ENCODE measurements at regions not wholly inside any gene's neighbourhood (a gene's known extent, or its start where the extent isn't known, plus 50 kb on each side); places are given as distances from the start of the nearest gene placed in this dataset.
A peak's percentile ranks its signal among the peaks of the same experiment; 100 is the strongest.

- DNase-seq (ENCODE audit: low spot score) = peak; percentile 25
These were observed 100.2 kb downstream of the PERP start for GRCh38 chr6:138007014-138007472.

GRCh38 chr6:138008791-138009190, 98.4 kb downstream of the PERP start:
- no peak for DNase-seq (ENCODE audit: low spot score)

- no peak for DNase-seq (ENCODE audit: low spot score)
These were observed 95.8 kb downstream of the PERP start for GRCh38 chr6:138011413-138011812.

- DNase-seq (ENCODE audit: low spot score) = no peak
These were observed 94.5 kb downstream of the PERP start for GRCh38 chr6:138012682-138013081.

GRCh38 chr6:138013959-138014358, 93.3 kb downstream of the PERP start:
- no peak for DNase-seq (ENCODE audit: low spot score)

GRCh38 chr6:138017166-138017757, 90.0 kb downstream of the PERP start:
- DNase-seq (ENCODE audit: low spot score) = no peak

GRCh38 chr6:138018297-138018696, 88.9 kb downstream of the PERP start:
- DNase-seq (ENCODE audit: low spot score) = no peak

- DNase-seq (ENCODE audit: low spot score) = no peak
These were observed 81.7 kb downstream of the PERP start for GRCh38 chr6:138025528-138025978.

GRCh38 chr6:138026342-138026741, 80.9 kb downstream of the PERP start:
- no peak for DNase-seq (ENCODE audit: low spot score)

- DNase-seq (ENCODE audit: low spot score) = no peak
These were observed 78.3 kb downstream of the PERP start for GRCh38 chr6:138028893-138029292.

GRCh38 chr6:138030872-138031271, 76.3 kb downstream of the PERP start:
- no peak for DNase-seq (ENCODE audit: low spot score)

- no peak for DNase-seq (ENCODE audit: low spot score)
These were observed 75.8 kb downstream of the PERP start for GRCh38 chr6:138031417-138031816.

- DNase-seq (ENCODE audit: low spot score) = no peak
These were observed 75.4 kb downstream of the PERP start for GRCh38 chr6:138031850-138032249.

GRCh38 chr6:138032571-138032970, 74.6 kb downstream of the PERP start:
- DNase-seq (ENCODE audit: low spot score) = no peak

GRCh38 chr6:138034229-138034628, 73.0 kb downstream of the PERP start:
- DNase-seq (ENCODE audit: low spot score) = no peak

GRCh38 chr6:138035070-138035469, 72.1 kb downstream of the PERP start:
- DNase-seq (ENCODE audit: low spot score) = no peak

- DNase-seq (ENCODE audit: low spot score) = no peak
These were observed 71.1 kb downstream of the PERP start for GRCh38 chr6:138036111-138036510.

GRCh38 chr6:138037009-138037504, 70.2 kb downstream of the PERP start:
- no peak for DNase-seq (ENCODE audit: low spot score)

GRCh38 chr6:138038142-138038870, 68.9 kb downstream of the PERP start:
- DNase-seq (ENCODE audit: low spot score) = no peak
